HG02610 (cell line): ENCODE measurements at regions not wholly inside any gene's neighbourhood (a gene's known extent, or its start where the extent isn't known, plus 50 kb on each side); places are given as distances from the start of the nearest gene placed in this dataset.
"Not testable (repeated sequence)": the region's sequence is repeated elsewhere in the genome, so short reads cannot be mapped to it uniquely, and the experiment has no call there.

Experiments used
- ATAC-seq: cut with Tn5 transposase; IDR thresholded peaks from one replicate; pipeline ENCODE4 v1.9.1; 2021; ENCODE audit warnings: mild to moderate bottlenecking, moderate library complexity; ENCODE audit not compliant: unreplicated experiment

GRCh38 chr5:168072665-168073064, 218.8 kb upstream of the WWC1 start:
- ATAC-seq: no peak

GRCh38 chr5:168073311-168073710, 218.1 kb upstream of the WWC1 start:
- no peak for ATAC-seq

DNA sequence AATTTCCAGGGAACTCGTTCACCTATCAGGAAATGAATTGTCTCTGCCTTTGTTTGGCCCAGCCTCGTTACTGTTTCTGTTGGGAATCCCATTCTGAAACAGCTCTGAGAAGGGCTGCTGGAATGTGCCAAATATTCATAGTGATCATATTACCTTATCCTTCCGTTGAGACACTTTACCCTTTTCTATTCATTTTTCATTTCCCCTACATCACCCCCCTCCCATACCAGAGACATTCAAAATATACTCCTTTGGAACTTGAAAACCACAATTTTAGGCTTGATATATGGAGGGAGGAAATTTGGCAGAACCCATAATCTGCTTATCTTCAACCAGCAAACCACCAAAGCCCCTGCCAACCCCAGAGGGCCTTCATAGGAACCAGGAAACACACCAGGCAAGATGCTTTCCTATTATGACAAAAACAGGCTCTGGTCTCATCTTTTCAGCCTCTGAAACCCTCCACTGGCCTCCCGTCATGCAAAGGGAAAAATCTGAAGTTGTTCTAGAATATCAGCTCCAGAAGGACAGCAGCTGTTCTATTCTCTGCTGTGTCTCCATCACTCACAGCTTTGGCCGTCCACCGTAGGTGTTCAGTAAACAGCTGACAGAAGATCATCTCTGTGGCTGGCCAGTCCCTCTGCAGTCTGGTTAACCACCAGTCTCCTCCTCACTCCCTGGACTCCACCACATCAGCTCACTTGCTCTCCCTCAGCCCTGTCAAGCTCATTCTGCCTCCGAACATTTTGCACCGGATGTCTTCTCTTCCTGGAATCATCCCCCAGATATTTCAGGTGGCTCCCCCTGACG, 217.2 kb upstream of the WWC1 start:
- ATAC-seq: no peak

DNA sequence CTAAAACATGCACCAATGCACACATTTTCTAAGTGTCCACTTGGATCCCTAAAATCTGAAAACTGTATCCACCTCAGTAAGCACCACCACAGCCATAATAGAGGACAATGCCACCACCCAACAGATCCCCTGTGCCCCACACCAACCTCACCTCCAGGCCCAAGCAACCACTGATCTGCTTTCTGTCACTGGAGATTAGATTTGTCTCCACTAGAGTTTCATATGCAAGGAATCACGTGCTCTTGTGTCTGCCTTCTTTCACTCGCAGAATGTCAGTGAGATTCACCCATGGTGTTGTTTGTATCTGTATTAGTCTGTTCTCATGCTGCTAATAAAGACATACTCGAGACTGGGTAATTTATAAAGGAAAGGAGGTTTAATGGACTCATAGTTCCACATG, 216.1 kb upstream of the WWC1 start:
- ATAC-seq: no peak

DNA sequence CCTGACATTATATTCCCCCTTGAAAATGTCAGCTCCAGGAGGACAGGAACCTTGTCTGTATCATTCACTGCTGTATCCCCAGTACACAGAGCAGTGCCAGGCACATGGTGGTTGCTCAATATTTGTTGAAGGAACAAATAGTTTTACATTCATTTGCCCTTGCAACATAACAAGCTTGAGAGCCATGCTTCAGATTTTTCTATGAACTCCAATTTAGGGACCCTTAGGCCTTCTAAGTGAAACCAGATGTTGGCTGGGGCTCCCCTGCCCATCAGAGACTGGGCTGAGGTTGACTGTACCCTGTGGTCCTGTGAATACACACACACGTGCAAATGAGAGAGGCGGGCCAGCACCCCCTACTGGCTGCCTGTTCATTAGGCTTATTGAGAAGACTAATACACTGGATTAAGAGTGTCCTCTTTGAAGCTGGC, 214.9 kb upstream of the WWC1 start:
- no peak for ATAC-seq

DNA sequence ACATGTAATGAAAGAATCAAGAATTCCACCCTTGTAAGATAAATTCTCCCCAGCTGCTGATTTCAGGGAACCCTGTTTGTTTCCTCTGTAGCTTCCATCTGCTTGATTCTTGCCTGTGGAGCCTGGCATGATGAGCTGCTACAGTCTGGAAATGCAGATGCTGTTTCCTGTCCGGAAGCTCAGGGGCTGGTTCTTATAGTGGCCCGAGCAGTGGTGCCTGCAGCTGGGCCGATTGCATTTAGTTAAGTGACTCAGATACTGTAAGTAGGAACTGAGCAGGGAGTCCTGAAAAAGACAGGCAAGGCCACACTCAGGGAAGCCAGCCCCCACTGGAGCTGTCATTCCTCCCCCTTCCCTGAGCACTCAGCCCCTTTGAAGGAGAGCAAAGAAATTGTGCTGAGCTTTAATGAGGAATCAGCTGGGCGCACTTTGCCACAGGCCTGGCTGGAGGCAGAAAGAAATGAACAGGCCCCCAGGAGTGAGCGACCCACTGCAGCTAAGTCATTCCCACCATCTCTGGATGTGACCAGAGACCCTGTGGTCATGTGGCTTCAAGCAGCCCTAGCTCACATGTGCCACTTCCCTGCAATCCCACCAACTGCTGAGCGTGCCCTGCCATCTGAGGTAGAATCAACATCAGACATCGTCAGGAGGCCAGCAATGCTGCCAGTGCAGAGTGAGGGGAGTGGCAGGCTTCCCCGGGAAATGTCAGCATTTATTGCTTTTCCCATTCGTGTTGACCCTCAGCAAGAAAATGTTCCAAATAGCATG, 206.0 kb upstream of the WWC1 start:
- no peak for ATAC-seq

- no peak for ATAC-seq
Observed at GRCh38 chr5:168086104-168086610, 205.3 kb upstream of the WWC1 start.

GRCh38 chr5:168086746-168087145, 204.7 kb upstream of the WWC1 start:
- no peak for ATAC-seq

DNA sequence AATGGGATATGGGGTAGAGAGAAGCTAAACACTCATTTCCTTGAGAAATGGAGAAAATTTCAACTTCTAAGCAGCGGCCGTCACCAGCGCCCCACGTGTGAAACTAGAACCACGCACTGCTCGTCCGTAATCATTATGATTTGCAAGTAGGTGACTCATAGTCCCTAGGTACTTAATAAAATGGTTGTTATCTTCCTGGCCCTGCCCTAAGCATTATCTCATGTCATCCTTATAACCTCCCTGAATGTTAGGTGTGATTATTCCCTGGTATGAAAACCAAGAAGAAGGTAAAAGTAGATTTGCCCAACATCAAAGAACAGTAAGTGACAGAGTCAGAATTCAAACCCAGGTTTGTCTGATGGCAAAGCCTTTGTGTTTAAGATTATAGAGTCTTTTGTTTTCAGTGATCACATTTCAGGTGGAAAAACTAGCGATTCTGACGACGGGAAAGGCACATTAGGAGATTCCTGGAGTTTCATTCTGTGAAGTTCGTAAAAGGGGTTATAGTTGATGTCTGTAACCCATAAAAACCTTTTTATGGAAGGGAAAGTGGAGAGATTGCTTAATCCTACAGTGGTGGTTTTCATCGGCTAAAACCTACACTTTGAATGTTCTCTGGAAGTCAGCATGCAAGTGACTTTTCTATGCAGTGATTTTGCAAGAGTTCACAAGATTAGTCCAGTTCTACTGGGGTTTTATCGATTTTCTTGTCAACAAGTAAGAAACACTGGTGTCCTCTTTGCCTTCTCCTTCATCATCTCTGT, 202.9 kb upstream of the WWC1 start:
- no peak for ATAC-seq

GRCh38 chr5:168089201-168089887, 202.1 kb upstream of the WWC1 start:
- no peak for ATAC-seq

DNA sequence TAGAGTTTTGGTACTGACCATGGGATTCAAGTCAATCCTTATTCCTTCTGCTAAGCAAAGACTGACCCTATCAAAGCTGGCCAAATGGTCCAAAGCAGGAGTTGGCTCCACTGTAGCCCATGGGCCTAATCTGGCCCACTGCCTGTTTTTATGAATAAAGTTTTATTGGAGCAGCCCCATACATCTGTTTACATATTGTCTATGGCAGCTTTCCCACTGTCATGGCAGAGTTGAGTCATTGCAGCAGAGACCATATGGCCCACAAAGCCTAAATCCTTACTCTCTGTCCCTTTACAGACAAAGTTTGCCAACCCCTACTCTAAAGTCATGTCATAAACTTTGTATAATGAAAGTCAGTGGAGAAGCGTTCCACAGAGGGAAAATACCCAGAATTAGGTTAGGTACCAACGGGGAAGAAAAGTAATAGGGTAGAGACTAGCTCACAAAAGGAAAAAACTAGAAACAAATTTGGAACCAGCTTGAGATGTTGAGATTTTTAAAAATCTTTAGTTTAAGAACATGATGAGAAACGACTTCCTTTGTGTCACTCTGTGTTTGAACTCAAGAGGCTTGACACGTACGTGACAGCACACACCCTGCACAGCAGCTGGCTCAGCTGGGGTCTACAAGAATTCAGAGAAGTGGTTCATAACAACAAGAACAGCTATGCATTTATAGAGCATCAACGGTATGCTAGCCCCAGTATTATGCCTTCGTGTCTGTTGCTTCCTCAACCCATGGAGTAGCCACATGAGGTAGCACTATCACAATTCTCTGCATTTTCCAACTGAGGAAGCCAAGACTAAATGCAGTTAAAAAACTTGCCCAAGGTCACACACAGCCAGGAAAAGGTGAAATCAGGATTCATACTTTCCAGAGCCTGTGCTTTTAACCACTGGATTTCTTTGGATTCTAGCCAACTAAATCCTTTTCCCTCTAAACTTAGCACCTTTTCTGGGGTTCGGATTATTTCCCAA, 198.9 kb upstream of the WWC1 start:
- no peak for ATAC-seq

- ATAC-seq: no peak
Observed at GRCh38 chr5:168093200-168093910, 198.1 kb upstream of the WWC1 start.

DNA sequence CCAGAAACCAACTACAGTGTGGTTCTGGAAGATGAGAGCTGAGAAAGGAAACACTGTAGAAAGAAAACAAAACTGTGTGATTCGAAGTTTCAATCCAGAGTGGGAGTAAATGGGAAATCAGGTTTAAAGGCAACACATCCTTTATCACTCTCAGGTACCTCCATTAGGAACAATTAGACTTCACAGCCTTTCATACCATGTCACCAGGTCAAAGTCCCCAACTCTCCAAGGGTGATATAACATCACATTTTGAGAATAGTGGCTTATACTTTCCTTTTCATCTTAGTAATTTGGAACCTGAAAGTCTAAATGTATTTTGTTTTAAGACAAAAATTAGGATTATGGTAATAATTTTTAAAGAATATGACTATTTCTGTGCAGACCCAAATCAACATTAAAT, 194.9 kb upstream of the WWC1 start:
- no peak for ATAC-seq

- ATAC-seq: no peak
Observed at GRCh38 chr5:168097876-168098653, 193.4 kb upstream of the WWC1 start.

- ATAC-seq: no peak
Observed at GRCh38 chr5:168101352-168101751, 190.1 kb upstream of the WWC1 start.

DNA sequence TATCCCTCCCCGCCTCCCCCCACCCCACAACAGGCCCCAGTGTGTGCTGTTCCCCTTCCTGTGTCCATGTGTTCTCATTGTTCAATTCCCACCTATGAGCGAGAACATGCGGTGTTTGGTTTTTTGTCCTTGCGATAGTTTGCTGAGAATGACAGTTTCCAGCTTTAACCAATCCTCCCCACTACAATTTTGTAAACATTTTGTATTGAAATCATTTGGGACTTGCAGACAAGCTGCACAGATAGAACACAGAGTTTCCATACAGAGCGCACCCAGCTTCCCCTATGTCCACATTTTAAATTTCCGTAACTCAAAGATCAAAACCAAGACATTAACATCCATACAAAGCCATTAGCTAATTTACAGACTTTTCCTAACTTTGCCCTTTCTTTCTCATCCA, 188.4 kb upstream of the WWC1 start:
- ATAC-seq: not testable (repeated sequence)

- ATAC-seq: no peak
Observed at GRCh38 chr5:168104350-168104749, 187.1 kb upstream of the WWC1 start.

GRCh38 chr5:168104811-168105481, 186.5 kb upstream of the WWC1 start:
- ATAC-seq: no peak
